ENCODE measurements at regions not wholly inside any gene's neighbourhood (a gene's known extent, or its start where the extent isn't known, plus 50 kb on each side); places are given as distances from the start of the nearest gene placed in this dataset.
A peak's percentile ranks its signal among the peaks of the same experiment; 100 is the strongest.

DNA sequence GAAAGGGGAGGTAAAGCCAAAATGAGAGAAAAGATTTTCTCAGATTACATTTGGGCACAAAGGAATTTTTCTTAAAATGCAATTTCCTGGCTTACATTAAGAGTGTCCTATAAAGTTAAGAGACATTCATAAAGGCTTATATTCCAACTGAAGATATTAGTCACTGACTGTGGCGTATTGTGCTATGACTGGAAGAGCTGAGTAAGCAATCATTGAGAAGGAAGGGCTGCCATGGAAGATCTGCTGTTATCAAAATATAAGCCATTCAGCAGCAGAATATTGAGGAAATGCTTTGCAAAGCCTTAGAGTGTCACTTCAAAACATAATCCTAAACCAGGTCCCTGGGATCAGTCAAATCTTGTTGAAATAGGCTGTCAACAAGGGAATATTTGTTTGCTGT is 593.9 kb downstream of the TUSC7 start:
- DNase-seq (ENCODE audit: low spot score) = no peak

- no peak for DNase-seq (ENCODE audit: low spot score)
These were observed 595.1 kb downstream of the TUSC7 start for GRCh38 chr3:117304681-117305080.

DNA sequence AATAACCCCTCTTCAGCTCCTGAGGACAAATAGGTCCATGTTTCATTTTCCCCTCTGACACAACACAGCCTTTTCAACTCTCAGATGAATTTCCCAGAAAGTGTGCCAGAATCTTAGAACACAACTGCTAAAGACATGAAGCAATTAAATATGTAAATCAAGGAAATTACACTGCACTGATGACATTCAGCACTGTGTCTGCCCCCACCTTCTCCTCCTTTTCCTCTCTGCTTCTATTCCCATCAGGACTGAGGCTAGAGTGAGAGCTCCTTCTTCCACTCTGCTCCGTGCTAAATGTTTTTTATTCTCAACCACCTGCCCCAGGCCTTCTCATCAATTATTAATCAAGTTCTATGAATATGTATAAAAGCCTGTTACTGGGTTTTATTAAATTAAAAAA is 596.1 kb downstream of the TUSC7 start:
- no peak for DNase-seq (ENCODE audit: low spot score)

DNA sequence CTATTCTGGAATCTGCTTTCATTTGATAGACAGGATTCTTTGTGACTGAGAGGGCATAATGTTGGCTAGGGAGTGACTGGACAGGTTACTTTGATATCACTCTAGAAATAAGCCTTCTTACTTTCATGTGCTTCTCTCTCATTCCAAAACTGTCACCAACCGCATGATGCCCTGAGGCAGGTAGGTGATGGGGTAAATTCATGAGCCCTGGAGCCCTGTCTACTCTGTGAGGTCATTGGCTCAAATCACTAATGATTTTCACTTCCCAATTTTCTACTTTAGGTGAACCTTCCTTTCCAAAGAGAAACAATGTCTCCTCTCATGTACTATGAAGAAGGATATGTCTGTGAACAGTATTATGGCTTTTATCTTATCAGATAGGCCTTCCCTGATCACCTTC is 596.7 kb downstream of the TUSC7 start:
- DNase-seq (ENCODE audit: low spot score) = no peak

DNA sequence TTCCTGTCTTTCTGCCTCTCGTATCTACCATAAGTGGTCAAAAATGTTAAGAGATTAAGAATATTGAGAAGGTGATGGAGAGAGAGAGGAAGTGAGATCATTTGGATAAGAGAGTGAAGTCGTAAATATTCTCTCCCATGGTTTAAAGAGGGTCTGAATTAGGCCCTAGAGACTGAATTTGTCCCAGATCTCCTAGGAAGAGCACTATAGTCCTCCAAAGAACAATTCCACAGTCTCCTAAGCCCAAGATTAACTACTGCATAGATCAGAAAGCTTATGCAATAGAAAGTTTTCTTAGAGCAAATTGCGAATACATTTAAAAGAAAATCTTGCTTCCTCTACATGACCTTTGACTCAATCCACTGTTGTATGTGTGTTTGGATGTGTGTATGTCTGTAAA is 598.8 kb downstream of the TUSC7 start:
- DNase-seq (ENCODE audit: low spot score) = no peak

DNA sequence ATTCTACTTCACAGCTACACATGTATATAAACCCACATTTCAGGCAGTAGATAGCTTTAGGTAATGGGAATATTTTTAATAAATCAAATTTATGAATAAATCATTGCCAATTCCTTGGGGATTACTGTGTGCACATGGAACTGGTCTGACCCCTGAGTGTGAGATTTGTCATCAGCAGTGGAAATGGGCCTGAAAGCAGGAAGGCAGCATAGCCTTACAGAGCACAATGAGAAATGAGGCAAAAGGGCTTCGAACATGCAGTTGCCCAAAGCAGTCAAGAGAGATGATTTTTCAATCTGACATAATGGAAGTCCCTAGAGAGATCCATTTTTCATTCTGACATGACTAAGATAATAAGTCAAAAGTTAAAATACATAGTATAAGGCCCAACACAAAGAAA is 599.2 kb downstream of the TUSC7 start:
- DNase-seq (ENCODE audit: low spot score) = no peak

DNA sequence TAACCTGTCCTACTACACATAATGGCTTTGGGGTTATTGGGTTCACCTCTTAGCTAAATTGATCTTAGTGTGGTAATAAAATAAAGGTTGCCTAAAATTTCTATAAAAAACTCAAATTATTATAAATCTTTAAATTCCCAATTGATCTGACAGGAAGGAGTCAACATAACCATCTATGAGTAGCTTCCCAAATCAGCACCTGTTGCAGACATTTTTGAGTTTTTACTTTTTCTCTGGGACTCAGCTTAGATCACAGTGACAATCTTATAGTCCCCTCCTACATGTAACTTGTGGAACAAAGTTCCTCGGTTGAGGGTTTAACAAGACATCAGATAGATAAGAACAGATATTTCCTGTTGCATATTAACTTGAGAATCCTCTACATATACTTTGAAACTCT is 601.0 kb downstream of the TUSC7 start:
- no peak for DNase-seq (ENCODE audit: low spot score)

GRCh38 chr3:117314441-117315150 is 605.0 kb downstream of the TUSC7 start:
- DNase-seq (ENCODE audit: low spot score) = no peak

GRCh38 chr3:117322866-117323265 is 613.3 kb downstream of the TUSC7 start:
- peak; percentile 3 for DNase-seq (ENCODE audit: low spot score)

- no peak for DNase-seq (ENCODE audit: low spot score)
These were observed 637.3 kb downstream of the TUSC7 start for GRCh38 chr3:117346901-117347300.

DNA sequence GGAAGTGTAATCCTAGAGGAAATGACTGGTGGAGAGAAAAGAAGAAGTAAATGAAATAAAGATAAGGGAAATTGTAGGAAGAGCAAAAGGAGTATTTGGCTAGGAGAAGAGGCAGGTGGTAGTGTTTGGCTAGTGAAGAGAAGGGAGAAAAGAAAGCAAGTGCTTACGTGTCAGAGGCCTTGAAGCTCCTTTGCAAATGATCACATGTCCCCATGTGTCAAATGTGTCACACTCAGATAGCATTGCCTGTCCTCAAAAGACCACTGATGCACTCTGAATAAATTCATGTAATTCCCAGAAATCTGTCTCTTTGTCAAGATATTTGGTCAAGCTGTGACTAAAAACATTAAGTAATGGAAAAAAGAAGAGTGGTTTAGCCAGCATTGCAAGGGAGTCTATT is 639.3 kb downstream of the TUSC7 start:
- no peak for DNase-seq (ENCODE audit: low spot score)

DNA sequence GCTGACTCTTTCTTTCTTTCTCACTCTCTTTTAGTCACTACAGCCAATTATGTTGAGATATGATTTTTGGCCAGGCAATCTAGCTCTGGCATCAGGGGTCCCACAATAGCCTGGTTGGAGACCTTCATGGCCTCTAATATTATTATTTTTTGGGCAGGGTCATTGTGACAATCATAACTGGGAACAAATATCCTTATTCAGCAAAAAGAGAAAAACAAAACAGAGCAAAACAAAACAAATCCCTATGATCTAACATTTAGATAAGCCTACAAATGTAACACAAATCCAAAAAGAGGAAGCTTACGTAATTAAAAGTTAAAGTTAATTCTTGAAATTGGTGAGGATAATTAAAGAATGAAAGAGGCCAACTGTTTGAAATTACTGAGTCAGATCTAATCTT is 640.0 kb downstream of the TUSC7 start:
- no peak for DNase-seq (ENCODE audit: low spot score)

DNA sequence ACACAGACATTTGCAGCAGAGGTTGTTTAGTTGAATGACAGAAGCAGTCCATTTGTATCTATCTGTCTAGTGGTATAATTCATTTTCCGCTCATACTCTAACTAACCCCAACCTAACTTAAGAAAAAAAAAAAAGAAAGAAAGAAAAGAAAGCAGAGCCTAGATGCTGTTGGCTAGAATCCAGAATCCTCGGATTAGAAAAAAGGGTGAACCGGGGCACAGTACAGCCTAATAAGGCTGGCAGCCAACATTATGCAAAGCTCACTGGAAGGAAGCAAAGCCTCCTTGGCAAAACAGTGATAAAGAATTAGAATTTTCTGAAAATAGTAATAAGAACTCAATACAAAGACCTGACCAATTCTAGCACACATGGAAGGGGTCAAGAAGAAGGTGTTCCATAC is 640.8 kb downstream of the TUSC7 start:
- no peak for DNase-seq (ENCODE audit: low spot score)

GRCh38 chr3:117355566-117355965 is 646.0 kb downstream of the TUSC7 start:
- DNase-seq (ENCODE audit: low spot score) = peak; percentile 2

- no peak for DNase-seq (ENCODE audit: low spot score)
These were observed 646.6 kb downstream of the TUSC7 start for GRCh38 chr3:117356091-117356705.

GRCh38 chr3:117358717-117359314 is 649.2 kb downstream of the TUSC7 start:
- DNase-seq (ENCODE audit: low spot score) = no peak

DNA sequence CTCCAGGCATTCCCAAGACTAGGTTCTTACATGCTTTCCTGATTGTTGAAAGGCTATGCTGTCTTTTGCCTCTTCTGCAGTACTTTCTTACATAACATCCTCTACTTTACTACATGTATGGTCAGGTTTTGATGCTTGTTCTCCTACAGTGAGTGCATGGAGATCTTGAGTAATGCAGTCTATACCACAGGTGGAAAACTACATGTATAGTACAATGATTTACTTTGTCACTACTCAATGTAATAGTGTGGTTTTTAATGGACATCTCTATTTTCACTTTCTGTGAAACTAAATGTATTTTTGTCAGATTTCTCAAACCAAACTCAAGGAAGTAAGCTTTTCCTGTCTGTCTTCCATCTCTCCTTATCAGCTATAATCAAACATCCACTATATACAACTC is 657.0 kb downstream of the TUSC7 start:
- DNase-seq (ENCODE audit: low spot score) = no peak

- no peak for DNase-seq (ENCODE audit: low spot score)
These were observed 658.3 kb downstream of the TUSC7 start for GRCh38 chr3:117367861-117368260.

- DNase-seq (ENCODE audit: low spot score) = no peak
These were observed 671.1 kb downstream of the TUSC7 start for GRCh38 chr3:117380631-117381030.

DNA sequence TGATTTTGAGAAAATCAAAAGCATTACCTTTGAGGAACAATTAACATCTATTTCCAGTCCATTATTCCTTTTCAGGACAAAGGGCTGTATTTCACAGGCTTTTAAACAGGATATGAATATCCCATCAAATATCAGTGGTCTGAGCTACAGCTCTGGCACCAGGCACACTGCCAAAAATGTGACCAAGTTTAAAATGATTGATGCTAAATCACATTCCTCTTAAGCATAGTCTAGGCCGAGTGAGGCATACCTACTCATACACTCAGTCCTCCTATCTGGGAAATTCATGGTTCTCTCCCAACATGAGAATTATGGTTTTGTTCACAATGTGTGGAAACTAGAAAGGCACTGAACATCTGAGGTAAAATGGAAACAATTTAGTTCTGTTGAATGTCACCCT is 683.5 kb downstream of the TUSC7 start:
- no peak for DNase-seq (ENCODE audit: low spot score)

- no peak for DNase-seq (ENCODE audit: low spot score)
These were observed 688.7 kb downstream of the TUSC7 start for GRCh38 chr3:117398141-117398899.

DNA sequence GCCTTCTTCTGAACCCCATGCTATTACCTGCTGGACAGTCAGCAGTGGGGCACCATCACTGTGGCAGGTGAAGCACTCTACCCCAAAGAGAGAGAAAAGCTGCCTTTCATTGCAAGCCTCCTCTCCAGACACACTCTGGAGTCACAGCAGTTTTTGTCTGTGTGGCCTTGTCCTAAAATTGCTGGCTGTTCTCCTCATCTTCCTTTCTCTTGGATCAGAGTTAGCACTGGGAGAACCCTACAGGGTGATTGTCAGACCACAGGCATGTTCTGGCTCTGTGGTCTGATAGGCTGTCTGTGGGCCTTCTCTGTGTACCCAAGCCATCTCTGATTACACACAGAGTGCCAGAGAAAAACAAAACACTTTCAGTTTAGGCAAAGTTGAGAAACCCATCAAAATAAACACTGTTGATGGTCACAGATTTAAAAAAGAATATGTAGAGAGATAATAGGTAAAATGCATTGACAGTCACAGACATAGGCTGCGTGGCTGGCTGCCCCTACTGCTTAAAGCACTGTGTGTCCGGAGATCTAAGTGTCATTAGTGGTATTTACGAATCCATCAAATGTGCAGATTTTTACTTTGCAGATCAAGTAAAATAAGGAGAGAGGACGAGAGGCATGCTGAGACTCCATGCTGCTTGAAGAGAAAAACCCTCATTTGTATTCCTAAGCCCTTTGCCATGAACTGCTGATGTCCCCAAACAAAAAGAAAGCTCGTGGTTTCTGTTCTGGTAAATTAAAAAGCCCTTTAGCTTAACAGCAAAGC is 689.9 kb downstream of the TUSC7 start:
- peak; percentile 62 for DNase-seq (ENCODE audit: low spot score)
